Fibroblast of villous mesenchyme (primary cell): ENCODE measurements at regions not wholly inside any gene's neighbourhood (a gene's known extent, or its start where the extent isn't known, plus 50 kb on each side); places are given as distances from the start of the nearest gene placed in this dataset.

Source experiments
- DNase-seq: peaks from one replicate; pipeline ENCODE4 v3.0.0-alpha.2; 2010; ENCODE audit warnings: low read depth
- H3K4me3 ChIP-seq: 2 replicates; pipeline ENCODE4 v1.5.1; 2011; ENCODE audit warnings: low read depth, mild to moderate bottlenecking, low read length
- TF ChIP-seq, protein P1 (sequence below): IDR thresholded peaks from 2 replicates; pipeline ENCODE4 v1.5.1; 2012; ENCODE audit warnings: low read depth, mild to moderate bottlenecking, low read length; ENCODE audit not compliant: insufficient read depth

GRCh38 chr18:60122339-60122738 lies 222.5 kb downstream of the PMAIP1 start:
- TF ChIP-seq, protein P1, sequence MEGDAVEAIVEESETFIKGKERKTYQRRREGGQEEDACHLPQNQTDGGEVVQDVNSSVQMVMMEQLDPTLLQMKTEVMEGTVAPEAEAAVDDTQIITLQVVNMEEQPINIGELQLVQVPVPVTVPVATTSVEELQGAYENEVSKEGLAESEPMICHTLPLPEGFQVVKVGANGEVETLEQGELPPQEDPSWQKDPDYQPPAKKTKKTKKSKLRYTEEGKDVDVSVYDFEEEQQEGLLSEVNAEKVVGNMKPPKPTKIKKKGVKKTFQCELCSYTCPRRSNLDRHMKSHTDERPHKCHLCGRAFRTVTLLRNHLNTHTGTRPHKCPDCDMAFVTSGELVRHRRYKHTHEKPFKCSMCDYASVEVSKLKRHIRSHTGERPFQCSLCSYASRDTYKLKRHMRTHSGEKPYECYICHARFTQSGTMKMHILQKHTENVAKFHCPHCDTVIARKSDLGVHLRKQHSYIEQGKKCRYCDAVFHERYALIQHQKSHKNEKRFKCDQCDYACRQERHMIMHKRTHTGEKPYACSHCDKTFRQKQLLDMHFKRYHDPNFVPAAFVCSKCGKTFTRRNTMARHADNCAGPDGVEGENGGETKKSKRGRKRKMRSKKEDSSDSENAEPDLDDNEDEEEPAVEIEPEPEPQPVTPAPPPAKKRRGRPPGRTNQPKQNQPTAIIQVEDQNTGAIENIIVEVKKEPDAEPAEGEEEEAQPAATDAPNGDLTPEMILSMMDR: no peak
- no peak overlapping the region for H3K4me3 ChIP-seq
- DNase-seq: no peak

DNA sequence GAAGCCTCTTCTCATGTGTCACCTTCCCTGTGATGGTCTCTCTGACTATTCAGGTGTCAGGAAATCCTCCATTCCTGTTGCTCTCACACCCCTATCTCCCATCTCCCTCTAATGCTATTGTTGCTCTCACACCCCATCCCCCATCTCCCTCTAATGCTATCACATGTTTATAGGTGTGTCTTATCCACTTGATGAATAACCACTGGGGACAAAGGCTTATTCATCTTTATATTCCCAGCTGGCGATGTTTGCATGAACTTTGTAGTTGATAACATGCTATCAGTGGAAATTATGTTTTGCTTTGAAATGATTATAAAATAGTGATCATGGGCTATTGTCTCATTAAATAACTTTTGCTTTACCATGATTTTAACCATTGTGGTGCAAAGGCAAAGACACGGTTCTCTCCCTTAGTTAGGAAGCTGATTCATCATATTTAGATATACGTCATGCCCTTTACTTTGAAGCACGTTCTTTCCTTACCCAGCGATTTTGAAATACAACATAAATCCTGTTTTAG lies 220.5 kb downstream of the PMAIP1 start:
- H3K4me3 ChIP-seq: no peak overlapping the region
- no peak for DNase-seq
- TF ChIP-seq, protein P1: no peak

DNA sequence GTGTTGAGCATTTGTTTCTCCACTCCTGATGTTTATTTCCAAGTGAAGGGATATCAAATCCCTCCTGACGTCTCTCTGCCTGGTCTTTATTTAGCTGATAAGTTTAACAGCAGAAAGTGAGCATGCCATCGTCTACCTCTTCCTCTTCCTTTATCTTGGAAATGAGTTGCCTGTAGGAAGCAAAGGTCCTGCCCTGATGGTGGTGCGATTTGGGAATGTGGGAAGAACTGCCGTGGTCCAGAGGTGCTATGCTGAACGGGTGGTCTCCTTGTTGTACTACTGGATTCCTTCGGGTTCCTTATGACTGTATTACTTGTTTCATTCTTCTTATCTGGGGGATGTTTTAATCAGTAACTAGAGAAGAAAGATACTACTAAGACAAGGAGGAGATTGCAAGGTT lies 217.5 kb downstream of the PMAIP1 start:
- TF ChIP-seq, protein P1: no peak
- DNase-seq: no peak
- H3K4me3 ChIP-seq: no peak overlapping the region

DNA sequence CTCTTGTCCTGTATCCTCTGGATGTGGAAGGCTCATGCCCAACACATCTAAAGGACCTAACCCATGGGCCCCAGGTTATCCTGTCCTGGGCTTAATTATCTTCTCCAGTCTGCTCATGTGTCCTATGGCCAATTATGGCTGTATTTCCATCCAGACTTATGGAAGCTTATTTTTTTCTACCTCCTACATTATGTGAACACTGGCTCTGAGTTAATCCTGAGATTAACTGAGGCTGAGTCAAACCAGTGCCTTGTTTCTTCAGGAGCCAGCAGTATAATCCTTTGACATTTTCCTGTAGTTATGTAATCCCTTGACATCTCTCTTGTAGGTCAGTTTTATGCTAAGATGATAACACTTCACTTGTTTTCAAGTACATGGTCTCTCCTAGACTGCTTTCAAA lies 213.6 kb downstream of the PMAIP1 start:
- TF ChIP-seq, protein P1: no peak
- no peak for DNase-seq
- H3K4me3 ChIP-seq: no peak overlapping the region

DNA sequence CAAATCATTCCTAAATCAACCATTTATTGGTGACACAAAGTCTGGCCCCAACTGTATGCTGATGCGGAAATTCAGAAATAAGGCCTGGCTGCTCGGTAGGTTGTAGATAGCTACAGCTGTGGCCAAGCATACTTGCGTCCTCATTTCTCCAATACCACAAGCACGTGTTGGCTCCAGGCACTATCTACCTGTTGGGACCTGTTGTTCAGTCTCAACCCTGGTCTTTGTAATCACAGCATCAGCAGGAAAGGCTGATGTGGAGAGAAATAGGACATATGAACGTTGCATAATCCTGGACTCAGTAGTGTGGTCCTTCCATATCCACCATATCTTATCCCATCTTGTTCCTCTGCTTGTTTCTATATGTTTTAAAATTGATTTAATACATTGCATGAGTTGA lies 212.6 kb downstream of the PMAIP1 start:
- no peak overlapping the region for H3K4me3 ChIP-seq
- no peak for DNase-seq
- TF ChIP-seq, protein P1: no peak

DNA sequence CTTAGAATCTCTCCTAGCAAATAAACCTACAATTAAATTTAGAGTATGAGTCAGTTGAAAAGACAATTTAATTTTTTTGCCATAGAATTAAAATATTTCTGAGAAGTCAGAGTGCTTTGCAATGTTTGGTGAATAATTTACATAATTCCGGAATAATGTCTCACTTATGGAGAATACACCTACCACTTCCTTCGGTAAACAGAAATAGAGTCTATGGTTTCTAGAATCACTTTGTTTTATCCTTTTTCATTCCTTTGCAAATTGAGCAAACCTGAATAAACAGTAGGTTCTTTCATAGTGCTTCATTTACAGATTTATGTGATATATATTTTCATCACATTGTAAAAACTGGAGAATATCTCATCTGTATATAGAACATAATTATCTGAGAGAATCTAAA lies 211.7 kb downstream of the PMAIP1 start:
- DNase-seq: no peak
- no peak overlapping the region for H3K4me3 ChIP-seq
- TF ChIP-seq, protein P1: no peak

DNA sequence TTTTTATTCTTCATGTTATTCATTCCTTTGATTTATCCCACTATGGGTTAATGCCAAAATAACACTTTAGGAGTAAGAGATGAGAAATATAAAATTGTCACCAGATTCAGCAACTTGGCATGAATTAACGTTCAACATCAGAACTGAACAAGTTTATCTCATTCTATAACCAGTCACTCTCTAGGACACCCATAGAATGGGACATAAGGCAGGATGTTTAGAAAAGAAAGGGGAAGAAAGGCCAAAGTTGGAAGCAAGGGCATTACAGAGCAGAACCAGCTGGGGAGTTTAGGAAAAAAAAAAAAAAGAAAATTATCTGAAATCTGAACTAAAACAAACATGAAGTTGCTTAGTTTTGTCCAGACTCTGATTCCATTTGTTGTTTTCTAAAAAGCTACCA lies 211.0 kb downstream of the PMAIP1 start:
- no peak for DNase-seq
- TF ChIP-seq, protein P1: no peak
- no peak overlapping the region for H3K4me3 ChIP-seq
